ENCODE measurements at regions not wholly inside any gene's neighbourhood (a gene's known extent, or its start where the extent isn't known, plus 50 kb on each side); places are given as distances from the start of the nearest gene placed in this dataset.

DNA sequence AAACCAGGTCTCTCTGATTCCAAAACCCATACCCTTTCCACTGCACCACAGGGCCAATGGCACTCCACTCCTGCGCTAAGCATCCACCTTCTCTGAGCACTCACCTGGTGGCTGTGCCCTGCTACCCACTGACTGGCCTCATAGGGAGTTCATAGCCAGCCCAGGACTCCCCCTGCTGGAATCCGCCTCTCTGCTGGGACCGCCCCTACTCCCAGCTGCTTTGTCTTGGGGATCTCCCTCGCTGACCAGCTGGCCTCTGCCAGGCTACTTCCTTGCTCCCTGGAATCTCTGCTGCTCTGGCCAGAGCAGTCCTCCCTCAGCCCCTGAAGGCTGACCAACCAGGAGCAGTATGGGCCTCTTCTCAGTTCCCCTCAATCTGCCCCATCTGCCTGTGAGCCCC is 129.7 kb downstream of the FAXC start:
- no peaks in the 10 kb centered on the region for H3K27me3 Mint-ChIP-seq (ENCODE audit: unreplicated experiment)
- no peaks in the 10 kb centered on the region for H3K4me1 Mint-ChIP-seq (ENCODE audit: unreplicated experiment)
- H3K9me3 Mint-ChIP-seq (ENCODE audit: unreplicated experiment), result no peaks in the 10 kb centered on the region
- no peak overlapping the region for H3K4me3 Mint-ChIP-seq (ENCODE audit: unreplicated experiment)
- no peak overlapping the region for H3K27ac Mint-ChIP-seq (ENCODE audit: unreplicated experiment)
- H3K36me3 Mint-ChIP-seq (ENCODE audit: low read depth, unreplicated experiment), result no peaks in the 10 kb centered on the region
- TF ChIP-seq, protein P1, sequence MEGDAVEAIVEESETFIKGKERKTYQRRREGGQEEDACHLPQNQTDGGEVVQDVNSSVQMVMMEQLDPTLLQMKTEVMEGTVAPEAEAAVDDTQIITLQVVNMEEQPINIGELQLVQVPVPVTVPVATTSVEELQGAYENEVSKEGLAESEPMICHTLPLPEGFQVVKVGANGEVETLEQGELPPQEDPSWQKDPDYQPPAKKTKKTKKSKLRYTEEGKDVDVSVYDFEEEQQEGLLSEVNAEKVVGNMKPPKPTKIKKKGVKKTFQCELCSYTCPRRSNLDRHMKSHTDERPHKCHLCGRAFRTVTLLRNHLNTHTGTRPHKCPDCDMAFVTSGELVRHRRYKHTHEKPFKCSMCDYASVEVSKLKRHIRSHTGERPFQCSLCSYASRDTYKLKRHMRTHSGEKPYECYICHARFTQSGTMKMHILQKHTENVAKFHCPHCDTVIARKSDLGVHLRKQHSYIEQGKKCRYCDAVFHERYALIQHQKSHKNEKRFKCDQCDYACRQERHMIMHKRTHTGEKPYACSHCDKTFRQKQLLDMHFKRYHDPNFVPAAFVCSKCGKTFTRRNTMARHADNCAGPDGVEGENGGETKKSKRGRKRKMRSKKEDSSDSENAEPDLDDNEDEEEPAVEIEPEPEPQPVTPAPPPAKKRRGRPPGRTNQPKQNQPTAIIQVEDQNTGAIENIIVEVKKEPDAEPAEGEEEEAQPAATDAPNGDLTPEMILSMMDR (IDR thresholded peaks at IDR 0.05; ENCODE audit: unreplicated experiment), result no peak
- peak; percentile 56 for DNase-seq (ENCODE audit: low spot score)

DNA sequence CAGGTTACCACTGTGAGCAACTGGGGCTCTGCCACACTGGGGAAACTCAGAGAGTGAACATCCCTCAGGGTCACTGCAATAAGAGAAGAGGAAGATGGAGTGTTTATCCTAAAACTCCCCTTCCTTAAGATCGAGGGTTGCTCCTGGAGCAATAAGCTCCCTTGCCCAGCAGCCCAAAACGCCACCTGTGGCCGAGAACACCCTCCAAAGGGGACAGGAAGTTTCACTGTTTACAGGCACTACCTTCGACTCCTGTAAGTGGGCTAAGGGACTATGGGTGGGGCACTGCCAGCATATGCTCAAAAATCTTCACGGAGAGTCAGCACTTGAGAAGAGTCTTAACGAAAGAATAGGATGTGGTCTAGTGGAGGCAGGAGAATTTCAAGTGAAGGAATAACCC is 132.5 kb downstream of the FAXC start:
- DNase-seq (ENCODE audit: low spot score), result no peak
- Mint-ChIP-seq H3K4me1 (ENCODE audit: unreplicated experiment) (no peaks in the 10 kb centered on the region), H3K36me3 (ENCODE audit: low read depth, unreplicated experiment) (no peaks in the 10 kb centered on the region), H3K9me3 (ENCODE audit: unreplicated experiment) (no peaks in the 10 kb centered on the region), H3K27me3 (ENCODE audit: unreplicated experiment) (no peaks in the 10 kb centered on the region), H3K27ac (ENCODE audit: unreplicated experiment) (no peak overlapping the region), H3K4me3 (ENCODE audit: unreplicated experiment) (no peak overlapping the region)
- TF ChIP-seq, protein P1 (IDR thresholded peaks at IDR 0.05; ENCODE audit: unreplicated experiment), result no peak

DNA sequence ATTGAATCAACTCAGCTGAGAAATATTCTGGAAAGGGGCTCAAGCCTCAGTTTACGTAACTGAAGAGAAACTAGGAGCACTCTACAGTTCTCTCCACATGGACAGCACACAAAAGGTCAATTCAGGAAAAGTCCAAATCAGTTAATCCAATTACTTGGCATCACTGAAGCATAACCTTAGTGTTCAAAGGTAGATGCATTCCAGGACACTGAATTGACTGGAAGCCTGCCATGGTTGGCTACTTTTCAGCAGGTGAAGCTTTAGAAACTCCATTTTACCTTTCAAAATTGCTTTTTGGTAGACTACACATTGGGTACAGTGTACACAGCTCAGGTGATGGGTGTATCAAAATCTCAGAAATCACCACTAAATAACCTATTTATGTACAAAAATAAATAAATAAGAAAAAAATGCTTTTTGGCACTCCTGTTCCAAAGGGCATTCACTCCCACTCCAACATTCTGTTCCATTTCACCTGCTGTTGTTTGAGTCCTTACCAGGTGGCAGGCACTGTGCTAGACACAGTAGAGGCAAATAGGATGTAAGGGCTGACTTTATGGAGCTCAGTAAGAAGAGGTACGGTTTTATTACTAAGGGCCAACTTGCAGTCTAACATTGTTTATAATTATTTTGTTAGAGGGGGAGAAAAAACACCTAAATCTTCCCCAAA is 153.4 kb downstream of the FAXC start:
- TF ChIP-seq, protein P1 (IDR thresholded peaks at IDR 0.05; ENCODE audit: unreplicated experiment), result no peak
- H3K4me3 Mint-ChIP-seq (ENCODE audit: unreplicated experiment), result no peak overlapping the region
- H3K9me3 Mint-ChIP-seq (ENCODE audit: unreplicated experiment), result no peaks in the 10 kb centered on the region
- no peaks in the 10 kb centered on the region for H3K36me3 Mint-ChIP-seq (ENCODE audit: low read depth, unreplicated experiment)
- no peaks in the 10 kb centered on the region for H3K4me1 Mint-ChIP-seq (ENCODE audit: unreplicated experiment)
- H3K27me3 Mint-ChIP-seq (ENCODE audit: unreplicated experiment), result peaks cover 1% of the 10 kb centered on the region
- H3K27ac Mint-ChIP-seq (ENCODE audit: unreplicated experiment), result no peak overlapping the region
- no peak for DNase-seq (ENCODE audit: low spot score)

DNA sequence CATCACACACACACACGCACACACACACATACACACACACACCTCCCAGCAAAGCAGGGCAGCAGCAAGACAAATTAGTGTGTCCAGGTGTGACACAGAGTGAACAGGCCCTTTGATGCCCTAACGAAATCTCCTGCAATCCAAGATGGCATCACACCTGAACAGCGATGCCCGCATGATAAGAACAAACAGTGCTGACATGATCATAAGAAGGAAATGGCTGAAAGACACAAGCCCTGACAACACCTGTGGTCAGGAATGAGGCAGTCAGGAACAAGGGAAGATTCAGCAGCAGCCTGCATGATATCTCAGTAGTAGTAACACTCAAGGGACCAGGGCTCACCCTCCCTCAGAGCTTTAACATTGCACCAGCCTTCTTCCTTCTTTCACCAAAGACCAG is 156.9 kb downstream of the FAXC start:
- H3K36me3 Mint-ChIP-seq (ENCODE audit: low read depth, unreplicated experiment), result no peaks in the 10 kb centered on the region
- no peak overlapping the region for H3K27ac Mint-ChIP-seq (ENCODE audit: unreplicated experiment)
- H3K9me3 Mint-ChIP-seq (ENCODE audit: unreplicated experiment), result no peaks in the 10 kb centered on the region
- no peak for DNase-seq (ENCODE audit: low spot score)
- H3K4me3 Mint-ChIP-seq (ENCODE audit: unreplicated experiment), result no peak overlapping the region
- H3K4me1 Mint-ChIP-seq (ENCODE audit: unreplicated experiment), result no peaks in the 10 kb centered on the region
- TF ChIP-seq, protein P1 (IDR thresholded peaks at IDR 0.05; ENCODE audit: unreplicated experiment), result no peak
- peaks cover 3% of the 10 kb centered on the region for H3K27me3 Mint-ChIP-seq (ENCODE audit: unreplicated experiment)

DNA sequence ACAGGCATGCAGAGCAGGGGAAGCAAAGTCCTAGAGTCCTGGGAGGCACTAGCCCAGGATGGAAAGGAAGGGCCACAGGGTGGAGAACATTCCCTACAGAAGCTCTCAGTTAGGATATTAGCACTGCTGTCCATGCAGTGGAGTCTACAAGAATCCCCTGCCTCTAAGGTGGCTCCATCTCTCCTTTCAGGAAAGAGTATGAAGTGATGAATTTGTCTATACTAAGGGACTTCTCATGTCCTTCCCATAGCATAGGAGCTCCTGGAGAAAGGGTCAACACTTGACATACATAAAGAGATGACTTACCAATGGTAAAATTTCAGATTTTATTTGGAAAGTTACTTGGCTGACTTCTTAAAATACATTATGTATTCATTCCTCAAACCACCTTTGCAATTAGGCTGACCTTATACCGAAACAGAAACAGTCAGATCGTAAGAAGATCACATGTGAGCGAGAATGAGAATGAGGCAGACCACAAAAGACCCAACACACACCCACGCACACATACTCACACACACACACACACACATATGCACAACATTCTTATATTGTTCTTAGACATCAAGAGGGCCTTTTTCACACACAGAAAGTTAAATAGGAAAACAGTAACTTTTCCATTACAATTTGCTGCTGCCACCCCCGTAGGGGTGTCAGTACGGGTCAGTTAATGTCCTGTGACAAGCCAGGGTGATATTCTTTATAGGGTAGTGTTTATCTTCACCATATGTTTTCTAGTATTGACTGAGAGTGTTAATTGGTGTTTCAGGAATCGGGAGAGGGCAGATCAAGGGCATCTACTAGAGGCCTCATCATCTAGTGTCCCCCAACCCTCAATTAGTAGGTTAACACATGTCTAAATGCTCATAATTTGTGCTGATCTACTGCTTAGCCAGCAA is 159.4 kb downstream of the FAXC start:
- no peak overlapping the region for H3K4me3 Mint-ChIP-seq (ENCODE audit: unreplicated experiment)
- no peaks in the 10 kb centered on the region for H3K9me3 Mint-ChIP-seq (ENCODE audit: unreplicated experiment)
- no peaks in the 10 kb centered on the region for H3K36me3 Mint-ChIP-seq (ENCODE audit: low read depth, unreplicated experiment)
- H3K4me1 Mint-ChIP-seq (ENCODE audit: unreplicated experiment), result no peaks in the 10 kb centered on the region
- TF ChIP-seq, protein P1 (IDR thresholded peaks at IDR 0.05; ENCODE audit: unreplicated experiment), result no peak
- no peak overlapping the region for H3K27ac Mint-ChIP-seq (ENCODE audit: unreplicated experiment)
- DNase-seq (ENCODE audit: low spot score), result no peak
- peaks cover 3% of the 10 kb centered on the region for H3K27me3 Mint-ChIP-seq (ENCODE audit: unreplicated experiment)
